ENCODE measurements at regions not wholly inside any gene's neighbourhood (a gene's known extent, or its start where the extent isn't known, plus 50 kb on each side); places are given as distances from the start of the nearest gene placed in this dataset.

- peaks cover 5% of the 10 kb centered on the region for H3K27me3 ChIP-seq (ENCODE audit: insufficient read depth, low read length)
- H3K4me1 ChIP-seq (ENCODE audit: insufficient read depth, low read length), result no peaks in the 10 kb centered on the region
- H3K9me3 ChIP-seq (ENCODE audit: low read depth, low read length), result no peaks in the 10 kb centered on the region
- no peak overlapping the region for H3K4me3 ChIP-seq (ENCODE audit: low read length)
These were observed 429.6 kb downstream of the ARHGEF28 start for GRCh38 chr5:74055486-74056106.

DNA sequence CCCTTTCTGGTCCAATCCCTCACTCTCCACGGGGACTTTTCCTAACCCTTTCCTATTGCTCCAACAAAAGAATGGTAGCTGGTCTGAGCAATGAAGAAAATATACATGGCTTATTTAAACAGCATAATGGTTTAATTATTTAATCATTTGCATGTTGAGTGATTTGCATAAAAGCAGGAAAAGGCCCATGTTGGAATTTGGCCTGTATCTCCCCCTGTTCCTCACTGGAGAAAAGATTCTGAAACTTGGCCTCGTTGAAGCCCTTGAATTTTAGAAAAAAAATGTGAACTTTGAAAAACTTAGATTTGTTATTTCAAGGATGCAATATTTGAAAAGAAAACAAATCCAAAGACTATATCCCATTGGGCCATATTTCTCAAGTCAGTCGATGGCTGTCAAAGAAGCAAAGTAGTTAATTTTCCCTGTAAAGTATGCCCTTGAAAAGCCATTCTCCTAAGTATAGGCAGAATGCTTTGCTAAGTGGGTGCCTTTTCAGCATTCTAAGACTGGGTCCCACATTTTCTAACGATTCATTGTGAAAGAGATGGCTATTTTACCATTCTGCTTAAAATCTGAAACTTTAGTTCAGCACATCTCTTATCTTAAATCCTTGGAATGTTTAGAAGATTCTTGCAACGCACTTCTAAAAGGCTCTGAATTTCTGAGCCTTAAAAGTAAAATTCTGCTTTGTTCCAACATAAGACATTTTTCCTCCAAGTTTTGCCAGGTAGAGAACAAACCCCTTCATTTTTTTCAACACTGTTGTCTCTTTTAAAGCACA, 428.8 kb downstream of the ARHGEF28 start:
- Histone ChIP-seq H3K4me1 (ENCODE audit: insufficient read depth, low read length) (no peaks in the 10 kb centered on the region), H3K4me3 (ENCODE audit: low read length) (no peak overlapping the region), H3K9me3 (ENCODE audit: low read depth, low read length) (no peaks in the 10 kb centered on the region), H3K27me3 (ENCODE audit: insufficient read depth, low read length) (peaks cover 5% of the 10 kb centered on the region)

DNA sequence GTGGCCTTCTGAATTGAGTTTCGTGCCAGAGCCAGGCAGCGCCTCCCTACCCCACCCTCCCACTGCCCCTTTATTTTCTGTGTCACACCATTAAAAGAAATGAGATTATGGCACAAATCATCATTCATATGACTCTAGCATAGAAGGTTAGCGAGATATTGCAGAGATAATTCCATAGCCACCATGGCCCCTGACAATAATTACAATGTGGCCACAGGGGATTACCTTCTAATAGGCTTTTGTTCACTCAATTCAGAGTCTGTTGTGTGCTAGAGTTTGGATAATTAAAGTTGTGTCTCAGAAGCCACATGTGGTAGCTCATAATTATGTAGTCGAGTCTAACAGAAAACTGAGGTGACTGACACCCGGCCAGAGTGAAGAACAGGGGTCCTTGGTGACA, 428.1 kb downstream of the ARHGEF28 start:
- Histone ChIP-seq H3K9me3 (ENCODE audit: low read depth, low read length) (no peaks in the 10 kb centered on the region), H3K4me1 (ENCODE audit: insufficient read depth, low read length) (no peaks in the 10 kb centered on the region), H3K4me3 (ENCODE audit: low read length) (no peak overlapping the region), H3K27me3 (ENCODE audit: insufficient read depth, low read length) (peaks cover 5% of the 10 kb centered on the region)

DNA sequence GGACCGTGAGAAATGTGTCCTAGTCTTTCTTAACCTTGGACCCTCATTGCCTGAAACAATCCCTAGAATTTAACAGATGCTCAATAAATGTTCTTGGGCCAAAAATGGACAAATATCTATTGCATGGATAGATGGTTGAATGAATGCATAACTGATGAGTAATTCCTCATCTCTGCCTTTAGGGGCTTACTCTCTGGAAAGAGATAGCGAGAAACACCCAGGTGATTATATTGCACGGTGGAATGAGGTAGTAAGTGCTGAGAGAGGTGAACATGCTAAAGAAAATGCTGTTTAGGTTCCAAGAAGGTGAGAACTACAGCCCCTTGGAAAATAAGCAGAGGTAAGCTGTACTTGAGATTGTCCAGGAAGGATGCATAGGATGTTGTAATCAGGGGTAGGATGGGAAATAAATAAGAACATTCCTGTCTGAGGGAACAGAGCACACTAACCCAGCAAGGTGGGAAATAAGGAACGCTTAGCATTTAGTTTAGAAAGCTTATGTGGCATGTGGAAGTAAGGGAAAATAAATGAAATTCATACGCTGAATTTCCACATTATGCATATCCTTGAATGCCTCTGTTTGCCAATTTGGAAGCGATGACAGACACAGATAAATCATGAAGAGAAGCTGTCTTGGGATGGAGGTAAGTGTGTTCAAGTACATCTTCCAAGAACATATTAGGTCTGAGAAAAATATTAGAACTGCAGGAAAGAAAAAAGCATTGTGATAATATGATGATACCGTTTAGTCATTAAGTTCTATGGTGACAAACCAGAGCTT, 426.6 kb downstream of the ARHGEF28 start:
- no peaks in the 10 kb centered on the region for H3K4me1 ChIP-seq (ENCODE audit: insufficient read depth, low read length)
- no peaks in the 10 kb centered on the region for H3K9me3 ChIP-seq (ENCODE audit: low read depth, low read length)
- H3K27me3 ChIP-seq (ENCODE audit: insufficient read depth, low read length), result peaks cover 5% of the 10 kb centered on the region
- no peak overlapping the region for H3K4me3 ChIP-seq (ENCODE audit: low read length)

DNA sequence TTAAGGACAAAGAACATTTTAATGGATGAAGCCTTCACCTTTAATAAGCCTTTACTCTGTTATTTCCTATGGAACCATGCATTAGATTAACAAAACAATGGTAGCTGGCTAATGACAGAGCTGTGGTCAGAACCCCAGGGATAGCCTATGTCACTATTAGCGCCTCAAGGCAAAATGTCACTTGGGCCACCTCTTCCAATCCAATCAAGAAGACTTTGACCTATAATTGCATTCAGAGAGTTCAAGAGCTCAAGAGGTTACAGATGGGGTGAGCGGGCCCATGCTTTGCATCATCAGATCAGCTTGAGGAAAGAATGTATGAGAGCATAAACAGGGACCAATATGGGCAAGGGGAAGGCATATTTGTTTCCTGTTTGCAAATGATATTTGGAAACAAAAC, 425.1 kb downstream of the ARHGEF28 start:
- H3K4me3 ChIP-seq (ENCODE audit: low read length), result no peak overlapping the region
- no peaks in the 10 kb centered on the region for H3K9me3 ChIP-seq (ENCODE audit: low read depth, low read length)
- H3K4me1 ChIP-seq (ENCODE audit: insufficient read depth, low read length), result no peaks in the 10 kb centered on the region
- peaks cover 5% of the 10 kb centered on the region for H3K27me3 ChIP-seq (ENCODE audit: insufficient read depth, low read length)

DNA sequence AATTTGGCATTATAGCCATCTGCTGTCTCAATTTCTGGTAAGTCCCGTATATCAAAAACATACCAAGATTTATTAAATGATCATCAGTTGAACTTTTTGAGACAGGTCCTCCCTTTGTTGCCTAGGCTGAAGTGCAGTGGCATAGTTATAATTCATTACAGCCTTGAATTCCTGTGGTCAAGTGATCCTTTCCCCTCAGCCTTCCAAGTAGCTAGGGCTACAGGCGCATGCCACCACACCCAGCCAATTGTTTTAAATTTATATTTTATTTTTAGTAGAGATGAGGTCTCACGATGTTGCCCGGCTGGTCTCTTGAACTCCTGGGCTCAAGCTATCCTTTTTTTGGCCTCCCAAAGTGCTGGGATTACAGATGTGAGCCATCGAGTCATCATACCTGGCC, 418.9 kb downstream of the ARHGEF28 start:
- H3K27me3 ChIP-seq (ENCODE audit: insufficient read depth, low read length), result no peaks in the 10 kb centered on the region
- H3K4me1 ChIP-seq (ENCODE audit: insufficient read depth, low read length), result no peaks in the 10 kb centered on the region
- H3K9me3 ChIP-seq (ENCODE audit: low read depth, low read length), result no peaks in the 10 kb centered on the region
- no peak overlapping the region for H3K4me3 ChIP-seq (ENCODE audit: low read length)

DNA sequence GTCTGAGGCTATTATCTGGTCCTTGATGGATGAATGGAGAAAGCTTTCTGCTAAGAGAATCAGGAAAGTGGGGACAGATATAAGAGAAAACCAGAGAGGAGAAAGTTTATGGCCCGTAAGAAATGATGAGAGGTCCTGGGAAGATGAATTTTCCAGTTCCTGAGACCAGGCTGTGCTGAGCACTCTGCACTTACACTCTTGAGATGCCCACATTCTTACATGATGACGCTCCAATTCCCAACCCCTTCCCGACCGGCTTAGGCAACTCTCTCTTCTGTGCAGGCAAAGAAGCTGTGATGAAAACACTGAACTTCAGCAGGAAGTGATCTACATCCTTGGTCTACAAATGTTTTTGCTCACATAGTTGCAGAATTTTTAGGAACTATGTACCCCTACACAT, 417.0 kb downstream of the ARHGEF28 start:
- Histone ChIP-seq H3K9me3 (ENCODE audit: low read depth, low read length) (no peaks in the 10 kb centered on the region), H3K4me3 (ENCODE audit: low read length) (no peak overlapping the region)

GRCh38 chr5:74042559-74042958, 416.6 kb downstream of the ARHGEF28 start:
- no peak overlapping the region for H3K4me3 ChIP-seq (ENCODE audit: low read length)
- no peaks in the 10 kb centered on the region for H3K27me3 ChIP-seq (ENCODE audit: insufficient read depth, low read length)
- H3K4me1 ChIP-seq (ENCODE audit: insufficient read depth, low read length), result no peaks in the 10 kb centered on the region
- H3K9me3 ChIP-seq (ENCODE audit: low read depth, low read length), result no peaks in the 10 kb centered on the region

More for the DNA sequence above, 417.0 kb downstream of the ARHGEF28 start:
- no peaks in the 10 kb centered on the region for H3K4me1 ChIP-seq (ENCODE audit: insufficient read depth, low read length)
- no peaks in the 10 kb centered on the region for H3K27me3 ChIP-seq (ENCODE audit: insufficient read depth, low read length)

- H3K27me3 ChIP-seq (ENCODE audit: insufficient read depth, low read length), result no peaks in the 10 kb centered on the region
- H3K9me3 ChIP-seq (ENCODE audit: low read depth, low read length), result no peaks in the 10 kb centered on the region
- H3K4me3 ChIP-seq (ENCODE audit: low read length), result no peak overlapping the region
- H3K4me1 ChIP-seq (ENCODE audit: insufficient read depth, low read length), result no peaks in the 10 kb centered on the region
These were observed 415.9 kb downstream of the ARHGEF28 start for GRCh38 chr5:74041913-74042312.

DNA sequence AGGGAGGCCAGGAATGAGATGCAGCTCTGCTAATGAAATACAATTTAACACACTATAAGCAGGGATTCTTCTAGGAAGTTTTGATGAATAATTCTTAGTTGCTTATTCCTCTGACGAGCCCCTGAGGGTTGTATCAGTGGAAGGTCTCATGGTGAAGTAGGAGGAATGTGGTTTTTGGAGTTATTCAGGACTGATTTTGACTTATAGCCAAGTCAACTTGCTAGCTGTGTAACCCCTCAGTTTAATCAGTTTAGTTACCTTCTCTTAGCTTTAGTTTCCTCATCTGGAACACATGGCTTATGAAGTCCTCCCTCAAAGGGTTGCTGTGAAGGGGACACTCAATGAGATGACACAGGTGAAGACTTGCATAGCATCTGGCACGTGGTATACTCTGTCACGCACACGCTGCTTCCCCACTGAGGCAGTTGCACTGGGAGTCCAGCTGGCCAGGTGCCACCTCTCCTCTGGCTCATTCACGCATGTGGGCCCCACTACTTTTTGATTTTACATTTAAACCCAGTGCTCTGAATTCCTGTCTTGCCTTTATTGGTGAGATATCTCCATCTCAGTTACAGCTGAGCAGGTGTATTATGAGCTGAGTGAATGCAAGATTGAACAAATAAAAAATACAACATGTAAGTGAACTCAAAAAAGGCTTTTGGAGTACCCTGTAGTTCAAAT, 415.0 kb downstream of the ARHGEF28 start:
- no peaks in the 10 kb centered on the region for H3K27me3 ChIP-seq (ENCODE audit: insufficient read depth, low read length)
- no peak overlapping the region for H3K4me3 ChIP-seq (ENCODE audit: low read length)
- no peaks in the 10 kb centered on the region for H3K9me3 ChIP-seq (ENCODE audit: low read depth, low read length)
- H3K4me1 ChIP-seq (ENCODE audit: insufficient read depth, low read length), result no peaks in the 10 kb centered on the region

- H3K9me3 ChIP-seq (ENCODE audit: low read depth, low read length), result no peaks in the 10 kb centered on the region
- no peak overlapping the region for H3K4me3 ChIP-seq (ENCODE audit: low read length)
- H3K27me3 ChIP-seq (ENCODE audit: insufficient read depth, low read length), result no peaks in the 10 kb centered on the region
- H3K4me1 ChIP-seq (ENCODE audit: insufficient read depth, low read length), result peaks cover 4% of the 10 kb centered on the region
These were observed 414.1 kb downstream of the ARHGEF28 start for GRCh38 chr5:74040065-74040551.

GRCh38 chr5:74037321-74037720, 411.3 kb downstream of the ARHGEF28 start:
- no peaks in the 10 kb centered on the region for H3K9me3 ChIP-seq (ENCODE audit: low read depth, low read length)
- no peaks in the 10 kb centered on the region for H3K27me3 ChIP-seq (ENCODE audit: insufficient read depth, low read length)
- H3K4me1 ChIP-seq (ENCODE audit: insufficient read depth, low read length), result peaks cover 4% of the 10 kb centered on the region
- H3K4me3 ChIP-seq (ENCODE audit: low read length), result no peak overlapping the region

DNA sequence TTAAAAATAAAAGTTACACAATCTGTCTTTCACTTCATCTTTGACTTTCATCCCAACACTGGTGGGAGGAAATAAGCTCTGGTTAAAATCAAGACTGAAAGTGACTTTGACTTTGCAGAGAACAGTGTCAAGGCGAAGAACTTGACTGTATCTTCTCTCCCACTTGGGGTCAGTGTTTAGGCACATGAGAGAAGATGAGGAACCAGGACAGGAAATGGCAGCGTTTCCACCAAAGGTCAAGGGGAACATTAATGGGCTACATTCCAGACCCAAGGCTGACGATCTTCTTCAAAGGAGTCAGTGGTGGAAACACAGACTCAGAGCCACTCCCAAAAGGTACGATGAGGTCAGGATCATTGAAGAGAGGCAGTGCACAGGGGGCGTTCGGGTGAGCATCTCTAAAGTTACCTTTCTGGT, 409.5 kb downstream of the ARHGEF28 start:
- no peak overlapping the region for H3K4me3 ChIP-seq (ENCODE audit: low read length)
- H3K27me3 ChIP-seq (ENCODE audit: insufficient read depth, low read length), result no peaks in the 10 kb centered on the region

DNA sequence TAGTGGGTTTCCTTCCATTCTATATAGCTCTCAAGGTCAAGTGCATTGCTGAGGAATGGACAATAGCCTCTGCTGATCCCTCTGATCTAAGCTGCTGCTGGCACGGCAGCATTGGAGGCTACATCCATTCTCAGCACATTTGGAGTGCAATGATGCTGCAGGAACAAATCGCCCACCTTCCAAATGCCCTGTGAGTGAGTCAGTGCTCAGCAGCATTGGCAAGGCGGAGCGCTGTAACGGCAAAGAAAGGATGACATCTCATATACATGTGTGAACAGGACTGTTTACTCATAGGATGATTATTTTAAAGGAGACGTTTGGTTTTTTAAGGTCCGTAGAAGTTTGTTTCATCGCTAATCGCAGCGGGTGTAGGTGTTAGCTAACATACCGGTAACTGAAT, 408.7 kb downstream of the ARHGEF28 start:
- Histone ChIP-seq H3K4me3 (ENCODE audit: low read length) (no peak overlapping the region), H3K27me3 (ENCODE audit: insufficient read depth, low read length) (no peaks in the 10 kb centered on the region), H3K4me1 (ENCODE audit: insufficient read depth, low read length) (peaks cover 4% of the 10 kb centered on the region), H3K9me3 (ENCODE audit: low read depth, low read length) (no peaks in the 10 kb centered on the region)

More for the DNA sequence above, 409.5 kb downstream of the ARHGEF28 start:
- no peaks in the 10 kb centered on the region for H3K9me3 ChIP-seq (ENCODE audit: low read depth, low read length)
- peaks cover 4% of the 10 kb centered on the region for H3K4me1 ChIP-seq (ENCODE audit: insufficient read depth, low read length)

GRCh38 chr5:74032617-74033016, 406.6 kb downstream of the ARHGEF28 start:
- H3K4me3 ChIP-seq (ENCODE audit: low read length), result no peak overlapping the region
- peaks cover 4% of the 10 kb centered on the region for H3K4me1 ChIP-seq (ENCODE audit: insufficient read depth, low read length)
- H3K27me3 ChIP-seq (ENCODE audit: insufficient read depth, low read length), result no peaks in the 10 kb centered on the region
- H3K9me3 ChIP-seq (ENCODE audit: low read depth, low read length), result no peaks in the 10 kb centered on the region
